ENCODE measurements at regions not wholly inside any gene's neighbourhood (a gene's known extent, or its start where the extent isn't known, plus 50 kb on each side); places are given as distances from the start of the nearest gene placed in this dataset.

- no peak for TF ChIP-seq NRF1 (IDR thresholded peaks at IDR 0.05; ENCODE audit: low read depth, low read length)
- TF ChIP-seq MXI1 (IDR thresholded peaks at IDR 0.05; ENCODE audit: low read depth, low read length): no peak
- no peak for TF ChIP-seq RCOR1 (IDR thresholded peaks at IDR 0.05; ENCODE audit: low read length)
- no peak for TF ChIP-seq EP300 (IDR thresholded peaks at IDR 0.05; ENCODE audit: borderline replicate concordance in 1 of 2, low read depth in 1 of 2, low read length in 1 of 2)
- TF ChIP-seq JUND (IDR thresholded peaks at IDR 0.05): no peak
These were observed 1355.1 kb upstream of the SLC39A10 start (continued) for GRCh38 chr2:194301946-194302345.

- H3K9me2 ChIP-seq: no peaks in the 10 kb centered on the region; the same call in 1 of the 2 replicates
- H3K36me3 ChIP-seq (replicated peaks in 1 of 2; ENCODE audit: control insufficient read depth in 1 of 2, insufficient read depth in 2 of 2, low read length in 1 of 2): no peaks in the 10 kb centered on the region
- ChIA-PET POLR2A (no interaction called here), CTCF (no interaction called here)
- H3K9me3 ChIP-seq: no peaks in the 10 kb centered on the region
- no peaks in the 10 kb centered on the region for H3K79me2 ChIP-seq (ENCODE audit: insufficient read depth)
- H3K4me2 ChIP-seq: no peak overlapping the region
- no peak overlapping the region for H3K9ac ChIP-seq
- H3K4me3 ChIP-seq (ENCODE audit: low read depth in 2 of 2, low read length in 1 of 2): no peak overlapping the region
- H3K27me3 ChIP-seq (ENCODE audit: insufficient read depth): no peaks in the 10 kb centered on the region
- no peaks in the 10 kb centered on the region for H4K20me1 ChIP-seq (ENCODE audit: insufficient read depth)
- DNase-seq: no peak
- no peak overlapping the region for H3K27ac ChIP-seq (ENCODE audit: low read depth in 2 of 2, low read length in 1 of 2)
- H2AFZ ChIP-seq (ENCODE audit: low read depth): no peak overlapping the region
- no peak for TF ChIP-seq MAX (IDR thresholded peaks at IDR 0.05; ENCODE audit: low read depth)
- TF ChIP-seq IRF3 (IDR thresholded peaks at IDR 0.05; ENCODE audit: low read depth, low read length): no peak
- TF ChIP-seq RXRA (IDR thresholded peaks at IDR 0.05; ENCODE audit: borderline replicate concordance, low read depth): no peak
- no peak for TF ChIP-seq EP300 (IDR thresholded peaks at IDR 0.05; ENCODE audit: borderline replicate concordance in 1 of 2, low read depth in 1 of 2, low read length in 1 of 2)
- TF ChIP-seq PBX3 (IDR thresholded peaks at IDR 0.05): no peak
- TF ChIP-seq NFIC (IDR thresholded peaks at IDR 0.05; ENCODE audit: borderline replicate concordance): no peak
- TF ChIP-seq ELF1 (IDR thresholded peaks at IDR 0.05): no peak
- TF ChIP-seq TEAD4 (IDR thresholded peaks at IDR 0.05; ENCODE audit: borderline replicate concordance, insufficient read depth): no peak
- TF ChIP-seq RFX5 (IDR thresholded peaks at IDR 0.05; ENCODE audit: low read length): no peak
- TF ChIP-seq CTCF (IDR thresholded peaks at IDR 0.05): no peak
- no peak for TF ChIP-seq TCF12 (IDR thresholded peaks at IDR 0.05)
- whole genome bisulfite sequencing (ENCODE audit: low lambda C conversion rate): 32% methylated on average over 1 of the region's 1 CpG
- no peaks in the 10 kb centered on the region for H3K4me1 ChIP-seq (ENCODE audit: control insufficient read depth in 1 of 2, insufficient read depth in 2 of 2, low read depth in 1 of 2, low read length in 1 of 2)
- no peaks in the 10 kb centered on the region for H3F3A ChIP-seq (replicated peaks; ENCODE audit: insufficient read depth)
These were observed 1362.9 kb upstream of the SLC39A10 start for GRCh38 chr2:194294156-194294555.
